ENCODE measurements at regions not wholly inside any gene's neighbourhood (a gene's known extent, or its start where the extent isn't known, plus 50 kb on each side); places are given as distances from the start of the nearest gene placed in this dataset.
"Not testable (repeated sequence)": the region's sequence is repeated elsewhere in the genome, so short reads cannot be mapped to it uniquely, and the experiment has no call there.

DNA sequence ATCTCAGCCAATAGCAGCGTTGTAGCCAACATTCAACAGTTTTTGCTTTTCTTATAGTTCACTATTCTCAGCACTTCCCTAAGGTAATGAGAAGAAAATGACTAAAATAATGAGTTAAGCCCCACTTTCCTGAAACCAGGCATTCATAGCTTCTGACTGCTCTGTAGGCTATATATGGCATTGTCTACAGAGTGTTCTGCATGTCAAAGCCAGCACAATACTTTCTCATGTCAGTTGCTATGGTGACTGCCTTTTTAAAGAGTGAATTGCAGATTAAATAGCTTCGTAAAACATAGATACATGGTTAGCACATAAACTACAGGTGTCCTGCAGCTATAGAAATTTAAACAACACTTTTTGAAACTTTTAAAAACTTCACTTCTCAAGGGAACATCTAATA is 1256.1 kb upstream of the CNTN5 start:
- Mint-ChIP-seq H3K27me3 (no peaks in the 10 kb centered on the region), H3K4me1 (ENCODE audit: low read depth) (no peaks in the 10 kb centered on the region), H3K36me3 (ENCODE audit: low read depth) (no peaks in the 10 kb centered on the region), H3K4me3 (no peak overlapping the region), H3K27ac (no peak overlapping the region), H3K9me3 (peaks cover 3% of the 10 kb centered on the region)
- TF ChIP-seq, protein P1, sequence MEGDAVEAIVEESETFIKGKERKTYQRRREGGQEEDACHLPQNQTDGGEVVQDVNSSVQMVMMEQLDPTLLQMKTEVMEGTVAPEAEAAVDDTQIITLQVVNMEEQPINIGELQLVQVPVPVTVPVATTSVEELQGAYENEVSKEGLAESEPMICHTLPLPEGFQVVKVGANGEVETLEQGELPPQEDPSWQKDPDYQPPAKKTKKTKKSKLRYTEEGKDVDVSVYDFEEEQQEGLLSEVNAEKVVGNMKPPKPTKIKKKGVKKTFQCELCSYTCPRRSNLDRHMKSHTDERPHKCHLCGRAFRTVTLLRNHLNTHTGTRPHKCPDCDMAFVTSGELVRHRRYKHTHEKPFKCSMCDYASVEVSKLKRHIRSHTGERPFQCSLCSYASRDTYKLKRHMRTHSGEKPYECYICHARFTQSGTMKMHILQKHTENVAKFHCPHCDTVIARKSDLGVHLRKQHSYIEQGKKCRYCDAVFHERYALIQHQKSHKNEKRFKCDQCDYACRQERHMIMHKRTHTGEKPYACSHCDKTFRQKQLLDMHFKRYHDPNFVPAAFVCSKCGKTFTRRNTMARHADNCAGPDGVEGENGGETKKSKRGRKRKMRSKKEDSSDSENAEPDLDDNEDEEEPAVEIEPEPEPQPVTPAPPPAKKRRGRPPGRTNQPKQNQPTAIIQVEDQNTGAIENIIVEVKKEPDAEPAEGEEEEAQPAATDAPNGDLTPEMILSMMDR (IDR thresholded peaks at IDR 0.05), result no peak
- ChIA-PET CTCF (no interaction called here), POLR2A (no interaction called here)
- ATAC-seq (no peak), DNase-seq (no peak)
- intact Hi-C loops (cut with micrococcal nuclease), result no loop called here

DNA sequence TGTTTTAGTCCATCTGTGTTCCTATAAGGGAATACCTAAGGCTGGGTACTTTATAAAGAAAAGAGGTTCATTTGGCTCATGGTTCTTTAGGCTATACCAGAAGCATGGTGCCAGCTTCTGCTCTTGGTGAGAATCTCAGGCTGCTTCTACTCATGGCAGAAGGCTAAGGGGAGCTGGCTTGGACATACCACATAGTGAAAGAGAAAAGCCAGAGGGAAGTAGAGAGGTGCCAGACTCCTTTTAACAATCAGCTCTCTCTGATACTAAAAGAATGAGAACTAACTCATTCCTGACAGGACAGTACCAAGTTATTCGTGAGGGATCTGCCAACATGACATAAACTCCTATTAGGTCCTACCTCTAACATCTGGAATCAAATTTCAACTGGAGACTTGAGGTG is 1250.2 kb upstream of the CNTN5 start:
- TF ChIP-seq, protein P1 (IDR thresholded peaks at IDR 0.05), result no peak
- ChIA-PET POLR2A (no interaction called here), CTCF (no interaction called here)
- ATAC-seq (no peak), DNase-seq (no peak)
- Mint-ChIP-seq H3K4me3 (no peak overlapping the region), H3K27ac (no peak overlapping the region), H3K9me3 (peaks cover 3% of the 10 kb centered on the region), H3K27me3 (no peaks in the 10 kb centered on the region), H3K4me1 (ENCODE audit: low read depth) (no peaks in the 10 kb centered on the region), H3K36me3 (ENCODE audit: low read depth) (no peaks in the 10 kb centered on the region)
- intact Hi-C loops (cut with micrococcal nuclease), result no loop called here

DNA sequence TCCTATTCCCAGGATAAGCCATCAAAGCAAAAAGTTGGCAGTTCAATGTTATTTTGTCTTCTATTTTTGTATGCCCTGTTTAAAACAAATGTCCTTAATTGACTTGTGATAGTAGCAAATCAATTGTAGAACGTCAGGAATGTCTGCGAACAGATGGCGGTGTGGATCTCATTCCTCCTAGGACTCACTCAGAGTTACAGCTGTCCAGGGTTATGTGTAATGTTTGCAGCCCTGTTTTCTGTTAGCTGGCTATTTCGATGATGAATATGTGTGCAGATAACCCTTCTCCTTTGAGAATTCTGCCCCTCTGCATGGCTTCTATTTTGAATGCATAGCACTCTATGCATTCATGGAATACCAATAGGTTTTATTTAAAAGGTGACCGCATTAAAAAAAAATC is 1248.0 kb upstream of the CNTN5 start:
- ChIA-PET POLR2A (no interaction called here), CTCF (no interaction called here)
- Mint-ChIP-seq H3K9me3 (peaks cover 9% of the 10 kb centered on the region), H3K4me3 (no peak overlapping the region), H3K27ac (no peak overlapping the region), H3K27me3 (no peaks in the 10 kb centered on the region), H3K36me3 (ENCODE audit: low read depth) (no peaks in the 10 kb centered on the region), H3K4me1 (ENCODE audit: low read depth) (no peaks in the 10 kb centered on the region)
- ATAC-seq (no peak), DNase-seq (no peak)
- intact Hi-C loops (cut with micrococcal nuclease), result no loop called here
- TF ChIP-seq, protein P1 (IDR thresholded peaks at IDR 0.05), result no peak

DNA sequence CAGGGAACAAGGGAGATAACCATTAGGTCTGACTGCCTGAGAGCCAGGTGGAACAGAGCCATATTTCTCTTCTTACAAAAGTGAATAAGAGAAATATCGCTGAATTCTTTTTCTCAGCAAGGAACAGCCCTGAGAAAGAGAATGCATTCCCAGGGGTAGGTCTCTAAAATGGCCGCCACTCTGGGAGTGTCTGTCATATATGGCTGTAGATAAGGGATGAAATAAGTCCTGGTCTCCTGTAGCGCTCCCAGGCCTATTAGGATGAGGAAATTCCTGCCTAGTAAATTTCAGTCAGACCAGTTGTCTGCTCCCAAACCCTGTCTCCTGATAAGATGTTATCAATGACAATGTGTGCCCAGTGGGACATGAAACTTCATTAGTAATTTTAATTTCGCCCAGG is 1236.4 kb upstream of the CNTN5 start:
- POLR2A ChIA-PET; DNase-seq; H3K27me3 Mint-ChIP-seq; intact Hi-C loops (cut with micrococcal nuclease); CTCF ChIA-PET; H3K4me1 Mint-ChIP-seq (ENCODE audit: low read depth); H3K4me3 Mint-ChIP-seq; ATAC-seq; H3K27ac Mint-ChIP-seq; H3K36me3 Mint-ChIP-seq (ENCODE audit: low read depth): not testable (repeated sequence)
- H3K9me3 Mint-ChIP-seq, result peaks cover 27% of the 10 kb centered on the region

DNA sequence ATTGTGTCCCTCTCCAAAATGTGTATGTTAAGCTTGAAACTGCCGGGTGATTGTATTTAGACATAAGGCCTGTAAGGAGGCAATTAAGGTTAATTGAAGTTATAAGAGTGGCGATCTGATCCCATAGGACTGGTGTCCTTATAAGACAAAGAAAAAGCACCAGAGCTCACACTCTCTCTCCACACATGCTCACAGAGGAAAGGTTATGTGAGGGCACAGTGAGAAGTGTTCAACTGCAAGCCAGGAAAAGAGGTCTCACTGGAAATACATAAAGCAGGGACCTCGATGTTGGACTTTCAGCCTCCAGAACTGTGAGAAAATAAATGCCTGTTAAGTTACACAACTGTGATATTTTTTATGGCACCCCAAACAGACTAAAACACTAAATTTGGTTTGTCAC is 1233.8 kb upstream of the CNTN5 start:
- no peaks in the 10 kb centered on the region for H3K36me3 Mint-ChIP-seq (ENCODE audit: low read depth)
- intact Hi-C loops (cut with micrococcal nuclease), result no loop called here
- POLR2A ChIA-PET, result no interaction called here
- H3K4me1 Mint-ChIP-seq (ENCODE audit: low read depth), result no peaks in the 10 kb centered on the region
- no peaks in the 10 kb centered on the region for H3K27me3 Mint-ChIP-seq
- no peak for ATAC-seq
- peaks cover 24% of the 10 kb centered on the region for H3K9me3 Mint-ChIP-seq
- no peak for DNase-seq
- no peak overlapping the region for H3K4me3 Mint-ChIP-seq
- TF ChIP-seq, protein P1 (IDR thresholded peaks at IDR 0.05), result no peak
- H3K27ac Mint-ChIP-seq, result no peak overlapping the region
- CTCF ChIA-PET, result no interaction called here

DNA sequence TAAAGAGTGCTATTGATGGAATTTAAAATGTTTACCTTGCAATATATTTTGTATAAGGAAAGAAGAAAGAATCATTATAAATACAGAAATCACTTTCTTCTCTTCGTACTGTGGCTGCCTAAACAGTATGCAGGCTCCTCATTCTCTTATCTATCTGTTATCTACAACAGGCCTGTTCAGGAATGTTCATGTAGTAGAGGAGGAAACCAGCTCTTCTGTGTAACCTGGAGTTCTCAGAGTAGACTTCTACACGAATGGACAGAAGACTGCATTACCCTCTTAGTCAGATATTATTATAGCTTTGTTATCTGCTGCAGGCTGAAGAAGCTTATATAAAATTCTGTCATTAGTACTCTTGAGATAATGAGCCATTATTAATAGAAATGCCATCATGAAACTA is 1225.9 kb upstream of the CNTN5 start:
- Mint-ChIP-seq H3K4me3 (no peak overlapping the region), H3K4me1 (ENCODE audit: low read depth) (no peaks in the 10 kb centered on the region), H3K36me3 (ENCODE audit: low read depth) (no peaks in the 10 kb centered on the region), H3K27ac (no peak overlapping the region), H3K27me3 (no peaks in the 10 kb centered on the region), H3K9me3 (peaks cover 7% of the 10 kb centered on the region)
- intact Hi-C loops (cut with micrococcal nuclease), result no loop called here
- ChIA-PET CTCF (no interaction called here), POLR2A (no interaction called here)
- ATAC-seq (no peak), DNase-seq (no peak)
- TF ChIP-seq, protein P1 (IDR thresholded peaks at IDR 0.05), result no peak
